Lower lobe of right lung (tissue), 2 donors: ENCODE measurements at regions not wholly inside any gene's neighbourhood (a gene's known extent, or its start where the extent isn't known, plus 50 kb on each side); places are given as distances from the start of the nearest gene placed in this dataset.

Experiments
- ATAC-seq, 2 donors: fragments of 200-7000 bp; cut with Tn5 transposase; one replicate each; pipeline ENCODE4 v1.9.1; 2020 to 2022; ENCODE audit warnings: mild to moderate bottlenecking in 2 of 2, moderate library complexity in 2 of 2
- DNase-seq: peaks from one replicate; pipeline ENCODE4 v3.0.0-alpha.2; 2020
- H3K27ac ChIP-seq: fragments of 200-600 bp; one replicate; pipeline ENCODE4 v1.8.0; 2022
- H3K27me3 ChIP-seq: fragments of 200-600 bp; one replicate; pipeline ENCODE4 v1.8.0; 2022; ENCODE audit warnings: low read depth
- H3K36me3 ChIP-seq: fragments of 200-600 bp; one replicate; pipeline ENCODE4 v1.8.0; 2022; ENCODE audit warnings: mild to moderate bottlenecking
- H3K4me1 ChIP-seq: fragments of 200-600 bp; one replicate; pipeline ENCODE4 v1.8.0; 2022
- H3K4me3 ChIP-seq: fragments of 200-600 bp; one replicate; pipeline ENCODE4 v1.8.0; 2022; ENCODE audit warnings: mild to moderate bottlenecking
- H3K9me3 ChIP-seq: fragments of 200-600 bp; one replicate; pipeline ENCODE4 v1.8.0; 2022
- intact Hi-C: fragments of 100-400 bp; cut with DNase I; formaldehyde crosslinking; loops from one replicate; pipeline ENCODE4 v1.11.0; 2022
- TF ChIP-seq, protein P1 (sequence below): fragments of 200-600 bp; IDR thresholded peaks from one replicate; pipeline ENCODE4 v1.8.0; 2022; ENCODE audit warnings: antibody characterized with exemption, mild to moderate bottlenecking
- donor health status: DM: no; HTN: yes; CAD: no; lungs with severe emphysema.

DNA sequence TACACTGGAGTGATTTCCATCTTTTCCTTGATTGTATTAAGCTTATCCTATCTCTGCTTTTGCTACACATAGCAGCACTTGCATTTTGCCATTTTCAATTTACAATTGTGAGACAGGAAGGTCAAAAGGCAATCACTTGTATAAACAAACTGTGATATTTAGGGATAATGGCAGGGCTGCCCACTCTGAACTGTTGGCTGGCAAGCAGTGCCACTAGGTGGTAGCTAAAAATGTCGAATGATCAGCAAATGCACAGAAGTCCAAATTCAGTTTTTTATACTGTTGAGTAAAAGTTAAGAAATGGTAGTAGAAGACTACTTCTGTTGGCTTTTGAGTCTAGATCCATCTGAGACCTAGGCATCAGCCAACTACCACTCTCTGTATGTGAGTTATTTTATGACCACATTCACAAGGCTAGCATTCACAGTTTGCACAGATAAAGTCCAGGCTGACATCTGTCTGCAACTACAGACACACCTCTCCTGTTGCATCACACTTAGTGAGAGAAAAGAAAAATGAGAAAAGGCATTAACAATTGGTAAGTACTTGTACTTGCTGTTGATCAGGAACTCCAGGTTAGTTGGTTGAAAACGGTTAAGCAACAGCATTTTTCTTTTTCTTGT is 108.8 kb upstream of the ASTN2 start:
- intact Hi-C loops = no loop called here
- Histone ChIP-seq H3K4me1 (no peaks in the 10 kb centered on the region), H3K9me3 (no peaks in the 10 kb centered on the region), H3K27ac (no peak overlapping the region), H3K36me3 (no peaks in the 10 kb centered on the region), H3K27me3 (no peaks in the 10 kb centered on the region), H3K4me3 (no peak overlapping the region)
- TF ChIP-seq, protein P1, sequence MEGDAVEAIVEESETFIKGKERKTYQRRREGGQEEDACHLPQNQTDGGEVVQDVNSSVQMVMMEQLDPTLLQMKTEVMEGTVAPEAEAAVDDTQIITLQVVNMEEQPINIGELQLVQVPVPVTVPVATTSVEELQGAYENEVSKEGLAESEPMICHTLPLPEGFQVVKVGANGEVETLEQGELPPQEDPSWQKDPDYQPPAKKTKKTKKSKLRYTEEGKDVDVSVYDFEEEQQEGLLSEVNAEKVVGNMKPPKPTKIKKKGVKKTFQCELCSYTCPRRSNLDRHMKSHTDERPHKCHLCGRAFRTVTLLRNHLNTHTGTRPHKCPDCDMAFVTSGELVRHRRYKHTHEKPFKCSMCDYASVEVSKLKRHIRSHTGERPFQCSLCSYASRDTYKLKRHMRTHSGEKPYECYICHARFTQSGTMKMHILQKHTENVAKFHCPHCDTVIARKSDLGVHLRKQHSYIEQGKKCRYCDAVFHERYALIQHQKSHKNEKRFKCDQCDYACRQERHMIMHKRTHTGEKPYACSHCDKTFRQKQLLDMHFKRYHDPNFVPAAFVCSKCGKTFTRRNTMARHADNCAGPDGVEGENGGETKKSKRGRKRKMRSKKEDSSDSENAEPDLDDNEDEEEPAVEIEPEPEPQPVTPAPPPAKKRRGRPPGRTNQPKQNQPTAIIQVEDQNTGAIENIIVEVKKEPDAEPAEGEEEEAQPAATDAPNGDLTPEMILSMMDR = no peak
- ATAC-seq (no peak), DNase-seq (no peak)

DNA sequence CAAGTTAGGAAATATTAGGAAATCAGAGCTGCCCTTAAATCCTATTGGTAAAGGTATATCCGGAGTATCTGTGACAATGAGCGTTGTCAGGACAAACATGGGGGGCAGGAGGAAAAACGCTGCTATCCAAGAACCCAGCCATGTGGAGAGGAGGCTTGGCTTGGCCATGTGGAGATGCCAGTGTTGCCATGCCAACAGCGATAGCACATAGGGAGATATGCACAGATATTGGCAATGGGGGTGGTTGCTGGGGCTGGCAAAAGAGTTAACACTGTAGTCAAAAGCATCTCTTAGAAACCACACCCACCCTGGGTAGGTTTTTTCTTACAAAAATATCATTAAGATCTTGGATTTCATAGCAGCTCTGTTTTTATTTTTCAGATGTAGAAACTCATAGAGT is 106.4 kb upstream of the ASTN2 start:
- H3K4me1 ChIP-seq = no peaks in the 10 kb centered on the region
- TF ChIP-seq, protein P1 = no peak
- H3K4me3 ChIP-seq = no peak overlapping the region
- DNase-seq = no peak
- ATAC-seq = no peak
- H3K27ac ChIP-seq = no peak overlapping the region
- H3K27me3 ChIP-seq = no peaks in the 10 kb centered on the region
- no peaks in the 10 kb centered on the region for H3K9me3 ChIP-seq
- intact Hi-C loops = no loop called here
- no peaks in the 10 kb centered on the region for H3K36me3 ChIP-seq

DNA sequence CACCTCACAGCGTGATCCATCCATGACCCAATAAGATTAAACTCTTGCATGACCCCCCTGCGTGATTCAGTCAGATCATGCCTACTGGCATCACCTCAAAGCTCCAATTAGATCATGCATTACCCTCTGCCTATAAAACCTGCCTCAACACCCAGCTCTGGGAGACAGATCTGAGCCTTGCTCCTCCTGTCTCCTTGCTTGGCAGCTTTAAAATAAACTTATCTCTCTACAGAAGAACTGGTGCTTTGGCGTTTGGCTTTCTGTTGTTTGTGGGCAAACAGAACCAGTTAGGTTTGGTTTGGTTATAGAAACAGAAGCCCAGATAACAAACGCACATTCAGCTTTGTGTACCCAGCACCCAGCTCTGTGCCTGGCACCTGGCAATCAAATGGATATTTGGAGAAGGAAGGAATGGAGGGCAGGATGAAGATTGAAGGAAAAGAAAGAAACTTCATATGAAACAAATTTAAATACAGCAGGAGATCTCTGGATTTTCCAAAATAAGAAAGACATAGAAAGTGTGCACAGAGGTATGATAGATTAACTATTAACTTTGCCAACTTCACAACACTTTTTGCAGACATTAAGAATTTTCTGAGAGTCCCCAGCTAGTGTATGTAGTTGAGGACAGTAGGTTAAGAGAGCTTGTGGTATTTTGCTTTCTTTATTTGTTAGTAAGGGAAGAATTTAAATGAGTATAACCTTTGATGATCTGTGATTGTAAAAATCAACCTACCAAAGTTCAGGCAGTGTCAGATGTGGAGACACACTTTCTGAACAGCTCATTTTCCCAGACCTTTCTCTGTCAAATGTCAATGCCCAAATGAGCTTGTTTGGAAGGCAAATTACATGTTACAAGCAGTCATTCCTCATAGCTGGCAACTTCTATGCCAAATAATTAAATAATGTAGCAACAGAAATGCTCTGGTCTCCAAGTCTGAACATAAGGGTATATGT is 102.1 kb upstream of the ASTN2 start:
- Histone ChIP-seq H3K36me3 (no peaks in the 10 kb centered on the region), H3K27me3 (no peaks in the 10 kb centered on the region), H3K4me3 (no peak overlapping the region), H3K27ac (no peak overlapping the region), H3K9me3 (no peaks in the 10 kb centered on the region), H3K4me1 (no peaks in the 10 kb centered on the region)
- DNase-seq (no peak), ATAC-seq (no peak)
- intact Hi-C loops = no loop called here
- TF ChIP-seq, protein P1 = no peak

DNA sequence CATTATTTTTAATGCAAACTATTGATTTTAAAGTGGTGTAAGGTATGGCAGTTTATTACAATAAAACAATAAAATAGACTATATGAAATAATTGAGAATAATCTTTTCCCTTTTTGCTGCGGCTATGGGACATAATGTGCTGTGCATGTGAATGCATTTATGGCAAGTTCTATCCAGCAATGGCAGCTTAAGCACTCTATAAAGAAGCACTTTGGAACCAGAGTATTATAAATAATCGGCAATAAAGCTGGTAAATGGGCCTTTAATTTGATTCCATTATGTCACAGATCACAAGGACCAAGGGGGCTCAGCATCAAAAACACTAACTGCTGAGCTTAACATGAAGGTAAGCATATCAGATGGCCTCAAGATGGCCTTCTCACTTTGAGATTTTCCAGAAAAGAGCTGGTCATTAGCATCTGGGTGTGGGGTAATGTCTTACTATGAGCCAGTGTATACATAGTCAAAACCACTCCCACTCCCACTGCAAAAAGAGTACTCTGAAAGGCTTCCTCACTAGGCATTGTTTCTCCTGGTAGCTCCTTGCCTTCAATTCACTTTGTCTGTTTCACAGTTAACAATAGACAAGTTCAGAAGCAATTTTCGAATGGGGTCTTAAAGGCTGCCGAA is 97.1 kb upstream of the ASTN2 start:
- ATAC-seq (no peak), DNase-seq (no peak)
- no peaks in the 10 kb centered on the region for H3K36me3 ChIP-seq
- H3K4me1 ChIP-seq = no peaks in the 10 kb centered on the region
- intact Hi-C loops = no loop called here
- H3K4me3 ChIP-seq = no peak overlapping the region
- H3K27ac ChIP-seq = no peak overlapping the region
- TF ChIP-seq, protein P1 = no peak
- no peaks in the 10 kb centered on the region for H3K9me3 ChIP-seq
- H3K27me3 ChIP-seq = no peaks in the 10 kb centered on the region

DNA sequence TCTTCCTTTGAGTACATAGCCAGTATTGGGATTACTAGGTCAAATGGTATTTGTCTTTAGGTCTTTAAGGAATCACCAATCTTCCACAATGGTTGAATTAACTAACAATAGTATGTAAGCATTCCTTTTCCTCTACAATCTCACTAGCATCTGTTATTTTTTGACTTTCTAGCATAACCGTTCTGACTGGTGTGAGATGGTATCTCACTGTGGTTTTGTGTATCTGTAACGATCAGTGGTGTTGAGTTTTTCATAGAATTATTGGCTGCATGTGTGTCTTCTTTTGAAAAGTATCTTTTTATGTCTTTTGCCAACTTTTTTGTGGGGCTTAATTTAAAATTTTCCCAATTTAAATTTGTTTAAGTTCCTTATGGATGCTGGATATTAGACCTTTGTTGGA is 81.5 kb upstream of the ASTN2 start:
- no peak for ATAC-seq

More for the DNA sequence above, 81.5 kb upstream of the ASTN2 start:
- Histone ChIP-seq H3K27ac (no peak overlapping the region), H3K27me3 (no peaks in the 10 kb centered on the region), H3K9me3 (no peaks in the 10 kb centered on the region), H3K4me3 (no peak overlapping the region), H3K4me1 (no peaks in the 10 kb centered on the region), H3K36me3 (no peaks in the 10 kb centered on the region)
- DNase-seq = no peak
- intact Hi-C loops = no loop called here
- TF ChIP-seq, protein P1 = no peak
